ENCODE measurements at regions not wholly inside any gene's neighbourhood (a gene's known extent, or its start where the extent isn't known, plus 50 kb on each side); places are given as distances from the start of the nearest gene placed in this dataset.

- no peak overlapping the region for H3K56ac ChIP-seq (ENCODE audit: insufficient read length, low read depth, low read length)
- H3K4me1 ChIP-seq (ENCODE audit: insufficient read depth, low read length), result peaks cover 3% of the 10 kb centered on the region; the same call in 1 of the 2 replicates
- H2AFZ ChIP-seq (ENCODE audit: low read length), result no peak overlapping the region
- H3K4me2 ChIP-seq (ENCODE audit: insufficient read depth, insufficient read length, low read length), result no peak overlapping the region
- no peak overlapping the region for H2BK5ac ChIP-seq (ENCODE audit: insufficient read length, low read length)
- H3K23me2 ChIP-seq (ENCODE audit: insufficient read length, low read depth, low read length, poor library complexity, severe bottlenecking), result no peaks in the 10 kb centered on the region
- H3K4ac ChIP-seq (ENCODE audit: low read depth, low read length), result no peak overlapping the region
- no peak overlapping the region for H3T11ph ChIP-seq (ENCODE audit: low read length)
- peaks cover 34 to 38% of the 10 kb centered on the region in 2 experiments for H3K4me1 Mint-ChIP-seq
- no peak overlapping the region for H2BK20ac ChIP-seq (ENCODE audit: low read depth, low read length, poor library complexity, severe bottlenecking)
- TF ChIP-seq CTCF (conservative IDR thresholded peaks at IDR 0.05), result no peak
- H3K9me3 Mint-ChIP-seq, result no peaks in the 10 kb centered on the region
- peaks cover 5% of the 10 kb centered on the region for H3K27me3 Mint-ChIP-seq (ENCODE audit: low read depth)
- no peak overlapping the region for H3K23ac ChIP-seq (ENCODE audit: insufficient read length, low read depth, low read length)
- H3K9me3 ChIP-seq (ENCODE audit: control insufficient read depth, low read depth, low read length), result no peaks in the 10 kb centered on the region
- no peaks in the 10 kb centered on the region for H4K20me1 ChIP-seq (ENCODE audit: control insufficient read depth, insufficient read depth, insufficient read length)
- WGBS (ENCODE audit: extremely low coverage, insufficient read length, low lambda C conversion rate), result no CpG with 5 or more reads among the region's 9 CpGs
- H3K4me3 Mint-ChIP-seq, result no peak overlapping the region
- no peak overlapping the region for H4K91ac ChIP-seq (ENCODE audit: insufficient read length, low read depth, low read length)
- no peaks in the 10 kb centered on the region for H3K36me3 Mint-ChIP-seq (ENCODE audit: insufficient read depth in 1 of 3, low read depth in 3 of 3)
- no peak overlapping the region for H3K27ac Mint-ChIP-seq
- DNase-seq, result no peak
- no peak overlapping the region for H2AK5ac ChIP-seq (ENCODE audit: insufficient read length, low read length)
- no peaks in the 10 kb centered on the region for H3K79me1 ChIP-seq (ENCODE audit: insufficient read depth, low read depth, low read length, poor library complexity, severe bottlenecking)
- H3K79me2 ChIP-seq (ENCODE audit: insufficient read depth, low read length), result no peaks in the 10 kb centered on the region
- H2BK120ac ChIP-seq (ENCODE audit: low read depth, low read length, poor library complexity, severe bottlenecking), result no peak overlapping the region
- no peak overlapping the region for H3K9ac ChIP-seq (ENCODE audit: extremely low read depth, insufficient read length, low read length)
- no peak overlapping the region for H4K8ac ChIP-seq (replicated peaks; ENCODE audit: insufficient read length, low read depth, low read length)
- no peak overlapping the region for H2BK15ac ChIP-seq (ENCODE audit: low read depth, low read length)
- H3K14ac ChIP-seq (ENCODE audit: insufficient read depth, low read length), result no peak overlapping the region
- H2BK12ac ChIP-seq (ENCODE audit: insufficient read length, low read depth, low read length), result no peak overlapping the region
- no peaks in the 10 kb centered on the region for H3K27me3 ChIP-seq (ENCODE audit: insufficient read depth, low read length)
- H3K18ac ChIP-seq (ENCODE audit: insufficient read length, low read depth, low read length), result no peak overlapping the region
- no peak overlapping the region for H3K27ac ChIP-seq (ENCODE audit: insufficient read length, low read depth, low read length)
- H4K5ac ChIP-seq (ENCODE audit: insufficient read length, low read depth, low read length), result no peak overlapping the region
Measured at GRCh38 chr2:64914247-64914646, 75.0 kb upstream of the SLC1A4 start.

Measured in H9 (cell line).